GM12873 (cell line): ENCODE measurements at regions not wholly inside any gene's neighbourhood (a gene's known extent, or its start where the extent isn't known, plus 50 kb on each side); places are given as distances from the start of the nearest gene placed in this dataset.

Source experiments
- TF ChIP-seq, protein P1 (sequence below): IDR thresholded peaks from 2 replicates; pipeline ENCODE4 v1.5.1; 2012; ENCODE audit warnings: low read depth, mild to moderate bottlenecking, moderate library complexity, low read length, control low read depth; ENCODE audit not compliant: insufficient read depth; ENCODE audit errors: missing control alignments

DNA sequence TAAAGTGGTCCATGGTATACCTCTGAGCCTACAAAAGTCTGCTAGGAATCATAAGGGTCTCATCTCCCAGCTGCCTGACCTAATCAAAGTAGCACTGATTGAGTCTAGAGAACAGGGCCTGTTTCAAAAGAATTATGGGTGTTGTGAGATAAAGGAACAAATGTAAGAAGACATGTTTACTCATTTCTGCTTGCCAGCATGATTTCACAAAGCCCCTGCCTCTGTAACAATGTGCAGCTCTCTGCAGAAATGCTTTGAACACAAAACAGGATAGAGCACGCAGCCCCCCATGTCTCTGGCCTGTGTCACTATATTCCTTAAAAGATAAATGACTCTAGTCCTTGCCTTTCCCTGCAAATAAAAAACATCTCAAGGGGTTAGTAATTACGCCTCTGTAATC is 94.7 kb upstream of the IGSF10 start:
- TF ChIP-seq, protein P1, sequence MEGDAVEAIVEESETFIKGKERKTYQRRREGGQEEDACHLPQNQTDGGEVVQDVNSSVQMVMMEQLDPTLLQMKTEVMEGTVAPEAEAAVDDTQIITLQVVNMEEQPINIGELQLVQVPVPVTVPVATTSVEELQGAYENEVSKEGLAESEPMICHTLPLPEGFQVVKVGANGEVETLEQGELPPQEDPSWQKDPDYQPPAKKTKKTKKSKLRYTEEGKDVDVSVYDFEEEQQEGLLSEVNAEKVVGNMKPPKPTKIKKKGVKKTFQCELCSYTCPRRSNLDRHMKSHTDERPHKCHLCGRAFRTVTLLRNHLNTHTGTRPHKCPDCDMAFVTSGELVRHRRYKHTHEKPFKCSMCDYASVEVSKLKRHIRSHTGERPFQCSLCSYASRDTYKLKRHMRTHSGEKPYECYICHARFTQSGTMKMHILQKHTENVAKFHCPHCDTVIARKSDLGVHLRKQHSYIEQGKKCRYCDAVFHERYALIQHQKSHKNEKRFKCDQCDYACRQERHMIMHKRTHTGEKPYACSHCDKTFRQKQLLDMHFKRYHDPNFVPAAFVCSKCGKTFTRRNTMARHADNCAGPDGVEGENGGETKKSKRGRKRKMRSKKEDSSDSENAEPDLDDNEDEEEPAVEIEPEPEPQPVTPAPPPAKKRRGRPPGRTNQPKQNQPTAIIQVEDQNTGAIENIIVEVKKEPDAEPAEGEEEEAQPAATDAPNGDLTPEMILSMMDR: no peak

- TF ChIP-seq, protein P1: no peak
Observed at GRCh38 chr3:151553888-151554287, 93.0 kb upstream of the IGSF10 start.

DNA sequence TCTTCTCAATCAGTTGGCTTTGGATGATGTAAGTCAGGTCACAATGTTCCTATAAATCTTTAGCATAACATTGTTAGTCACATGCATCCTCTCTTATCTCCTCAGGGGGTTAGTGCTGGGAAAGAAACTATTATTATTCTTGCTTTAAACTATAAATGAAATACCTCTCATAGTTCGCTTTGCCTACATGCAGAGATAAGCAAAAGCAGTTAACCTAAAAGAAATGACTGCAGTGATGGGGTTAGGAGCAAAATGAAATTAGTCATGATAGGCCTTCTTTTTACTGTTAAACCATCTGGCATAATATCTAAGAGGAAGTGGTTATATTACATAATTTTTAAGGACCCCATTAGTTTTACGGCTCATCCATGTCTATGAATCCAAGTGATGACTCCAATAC is 91.7 kb upstream of the IGSF10 start:
- TF ChIP-seq, protein P1: no peak

- TF ChIP-seq, protein P1: no peak
Observed at GRCh38 chr3:151550642-151551041, 89.8 kb upstream of the IGSF10 start.

DNA sequence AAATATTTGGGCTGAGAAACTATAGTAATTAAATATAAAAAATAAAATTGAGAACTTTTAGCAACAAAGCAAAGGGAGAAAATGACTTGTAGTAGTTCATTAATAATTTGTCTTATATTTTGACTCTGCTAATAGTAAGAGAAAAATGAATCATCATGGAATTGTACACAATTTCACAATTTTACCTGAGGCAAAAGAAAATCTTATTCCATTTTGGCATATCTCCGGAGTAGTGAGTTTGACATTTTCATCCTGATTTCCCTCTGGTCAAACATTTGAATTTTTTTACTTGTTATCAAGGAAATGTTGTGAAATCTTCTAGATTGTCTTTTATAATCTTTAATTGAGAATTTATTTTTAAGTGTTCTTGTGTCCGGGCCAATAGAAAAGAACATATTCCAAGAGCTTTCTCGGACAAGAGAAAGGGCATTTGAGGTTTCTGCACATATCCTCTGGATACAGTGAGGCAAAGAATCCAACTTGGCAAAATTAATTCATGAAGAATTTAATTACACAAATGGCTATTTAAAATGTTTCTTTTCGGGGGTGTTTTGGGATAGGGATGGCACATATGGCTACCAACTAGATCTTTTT is 89.3 kb upstream of the IGSF10 start:
- TF ChIP-seq, protein P1: no peak

DNA sequence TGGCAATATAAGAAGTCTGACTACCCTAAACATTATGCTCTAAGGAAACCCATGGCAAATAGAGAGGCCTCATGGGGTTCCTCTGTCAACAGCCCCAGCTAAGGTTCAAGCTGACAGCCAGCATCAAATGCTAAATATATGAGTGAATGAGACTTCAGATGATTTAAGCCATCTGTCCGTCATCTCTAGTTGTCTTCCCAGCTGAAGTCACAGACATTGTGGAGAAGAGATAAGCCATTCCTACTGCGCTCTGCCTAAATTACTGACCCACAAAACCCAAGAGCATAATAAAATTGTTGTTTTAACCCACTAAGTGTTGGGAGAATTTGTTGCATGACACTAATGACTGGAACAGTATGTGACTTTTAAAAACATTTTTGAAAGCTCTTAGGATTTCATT is 87.3 kb upstream of the IGSF10 start:
- TF ChIP-seq, protein P1: no peak

- TF ChIP-seq, protein P1: no peak
Observed at GRCh38 chr3:151544164-151544548, 83.3 kb upstream of the IGSF10 start.

GRCh38 chr3:151541178-151541577 is 80.3 kb upstream of the IGSF10 start:
- TF ChIP-seq, protein P1: no peak
